Vagina (tissue), 2 donors: ENCODE measurements at regions not wholly inside any gene's neighbourhood (a gene's known extent, or its start where the extent isn't known, plus 50 kb on each side); places are given as distances from the start of the nearest gene placed in this dataset.

Source experiments
- POLR2A ChIP-seq, 2 donors: fragments of 450-650 bp; IDR thresholded peaks; one replicate each; pipeline ENCODE4 v1.6.1; 2017; ENCODE audit warnings: antibody characterized with exemption in 2 of 2, mild to moderate bottlenecking in 2 of 2, moderate library complexity in 2 of 2
- TF ChIP-seq, protein P1 (sequence below), 3 experiments: fragments of 450-650 bp in 2 of 3; fragments of 200-600 bp in 1 of 3; sonication (generic) in 1 of 3; IDR thresholded peaks; one replicate each; pipeline ENCODE4 v1.5.1; 2017 to 2019; ENCODE audit warnings: antibody characterized with exemption in 3 of 3, mild to moderate bottlenecking in 2 of 3, moderate library complexity in 2 of 3

DNA sequence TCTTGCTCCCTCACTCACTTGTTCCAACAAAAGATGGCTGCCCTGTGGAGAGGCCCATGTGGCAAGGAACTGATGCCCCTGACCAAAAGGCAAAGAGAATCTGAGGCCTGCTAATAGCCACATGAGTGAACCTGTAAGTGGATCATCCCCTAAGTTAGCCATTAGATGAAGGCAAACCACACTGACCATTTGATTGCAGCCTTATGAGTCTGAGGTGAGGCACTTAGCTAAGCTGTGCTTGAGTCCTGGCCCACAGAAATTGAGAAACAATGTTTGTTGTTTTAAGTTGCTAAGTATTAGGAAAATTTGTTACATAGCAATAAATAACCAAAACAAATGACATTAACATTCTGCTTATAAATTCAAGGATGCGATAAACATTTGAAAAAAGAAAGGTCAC, 100.1 kb upstream of the BET1 start:
- TF ChIP-seq POLR2A (IDR thresholded peaks at IDR 0.05), result no peak
- TF ChIP-seq, protein P1, sequence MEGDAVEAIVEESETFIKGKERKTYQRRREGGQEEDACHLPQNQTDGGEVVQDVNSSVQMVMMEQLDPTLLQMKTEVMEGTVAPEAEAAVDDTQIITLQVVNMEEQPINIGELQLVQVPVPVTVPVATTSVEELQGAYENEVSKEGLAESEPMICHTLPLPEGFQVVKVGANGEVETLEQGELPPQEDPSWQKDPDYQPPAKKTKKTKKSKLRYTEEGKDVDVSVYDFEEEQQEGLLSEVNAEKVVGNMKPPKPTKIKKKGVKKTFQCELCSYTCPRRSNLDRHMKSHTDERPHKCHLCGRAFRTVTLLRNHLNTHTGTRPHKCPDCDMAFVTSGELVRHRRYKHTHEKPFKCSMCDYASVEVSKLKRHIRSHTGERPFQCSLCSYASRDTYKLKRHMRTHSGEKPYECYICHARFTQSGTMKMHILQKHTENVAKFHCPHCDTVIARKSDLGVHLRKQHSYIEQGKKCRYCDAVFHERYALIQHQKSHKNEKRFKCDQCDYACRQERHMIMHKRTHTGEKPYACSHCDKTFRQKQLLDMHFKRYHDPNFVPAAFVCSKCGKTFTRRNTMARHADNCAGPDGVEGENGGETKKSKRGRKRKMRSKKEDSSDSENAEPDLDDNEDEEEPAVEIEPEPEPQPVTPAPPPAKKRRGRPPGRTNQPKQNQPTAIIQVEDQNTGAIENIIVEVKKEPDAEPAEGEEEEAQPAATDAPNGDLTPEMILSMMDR (IDR thresholded peaks at IDR 0.05), result no peak
